NCI-H226 (cell line): ENCODE measurements at regions not wholly inside any gene's neighbourhood (a gene's known extent, or its start where the extent isn't known, plus 50 kb on each side); places are given as distances from the start of the nearest gene placed in this dataset.
"Not testable (repeated sequence)": the region's sequence is repeated elsewhere in the genome, so short reads cannot be mapped to it uniquely, and the experiment has no call there.

Source experiments
- DNase-seq: peaks from one replicate; pipeline ENCODE4 v3.0.0-alpha.2; 2015

GRCh38 chr4:8732681-8733243, 138.9 kb downstream of the HMX1 start:
- no peak for DNase-seq

GRCh38 chr4:8732092-8732491, 139.5 kb downstream of the CPZ start:
- no peak for DNase-seq

- no peak for DNase-seq
Measured at GRCh38 chr4:8731364-8731763, 138.8 kb downstream of the CPZ start.

GRCh38 chr4:8730681-8731080, 138.1 kb downstream of the CPZ start:
- no peak for DNase-seq

- DNase-seq: no peak
Measured at GRCh38 chr4:8730159-8730558, 137.6 kb downstream of the CPZ start.

GRCh38 chr4:8729408-8730149, 137.0 kb downstream of the CPZ start:
- no peak for DNase-seq

GRCh38 chr4:8728536-8729407, 136.2 kb downstream of the CPZ start:
- no peak for DNase-seq

GRCh38 chr4:8727546-8728510, 135.3 kb downstream of the CPZ start:
- DNase-seq: no peak

- DNase-seq: no peak
Measured at GRCh38 chr4:8727131-8727530, 134.6 kb downstream of the CPZ start.

GRCh38 chr4:8726344-8726851, 133.8 kb downstream of the CPZ start:
- DNase-seq: no peak

GRCh38 chr4:8725845-8726244, 133.3 kb downstream of the CPZ start:
- DNase-seq: no peak

- DNase-seq: no peak
Measured at GRCh38 chr4:8725071-8725841, 132.7 kb downstream of the CPZ start.

GRCh38 chr4:8724436-8725070, 132.0 kb downstream of the CPZ start:
- DNase-seq: no peak

- DNase-seq: no peak
Measured at GRCh38 chr4:8723222-8723980, 130.8 kb downstream of the CPZ start.

- DNase-seq: no peak
Measured at GRCh38 chr4:8722556-8722955, 130.0 kb downstream of the CPZ start.

- DNase-seq: no peak
Measured at GRCh38 chr4:8721621-8722020, 129.1 kb downstream of the CPZ start.

GRCh38 chr4:8719421-8719820, 126.9 kb downstream of the CPZ start:
- no peak for DNase-seq

- not testable (repeated sequence) for DNase-seq
Measured at GRCh38 chr4:8717470-8717869, 124.9 kb downstream of the CPZ start.

- DNase-seq: no peak
Measured at GRCh38 chr4:8710946-8711345, 118.4 kb downstream of the CPZ start.

- DNase-seq: no peak
Measured at GRCh38 chr4:8710416-8710815, 117.9 kb downstream of the CPZ start.
